Left lobe of liver (tissue), 2 donors: ENCODE measurements at regions not wholly inside any gene's neighbourhood (a gene's known extent, or its start where the extent isn't known, plus 50 kb on each side); places are given as distances from the start of the nearest gene placed in this dataset.
"Not testable (repeated sequence)": the region's sequence is repeated elsewhere in the genome, so short reads cannot be mapped to it uniquely, and the experiment has no call there.

Experiments
- ATAC-seq: fragments of 200-7000 bp; cut with Tn5 transposase; one replicate; pipeline ENCODE4 v1.9.1; 2020; ENCODE audit warnings: mild to moderate bottlenecking, moderate library complexity
- DNase-seq: peaks from one replicate; pipeline ENCODE4 v3.0.0-alpha.2; 2020; ENCODE audit warnings: low spot score
- donor health status: DM: no; HTN: no; CAD: no; lungs with moderate emphysema.
- donor health status: DM: no; HTN: yes; CAD: no.

DNA sequence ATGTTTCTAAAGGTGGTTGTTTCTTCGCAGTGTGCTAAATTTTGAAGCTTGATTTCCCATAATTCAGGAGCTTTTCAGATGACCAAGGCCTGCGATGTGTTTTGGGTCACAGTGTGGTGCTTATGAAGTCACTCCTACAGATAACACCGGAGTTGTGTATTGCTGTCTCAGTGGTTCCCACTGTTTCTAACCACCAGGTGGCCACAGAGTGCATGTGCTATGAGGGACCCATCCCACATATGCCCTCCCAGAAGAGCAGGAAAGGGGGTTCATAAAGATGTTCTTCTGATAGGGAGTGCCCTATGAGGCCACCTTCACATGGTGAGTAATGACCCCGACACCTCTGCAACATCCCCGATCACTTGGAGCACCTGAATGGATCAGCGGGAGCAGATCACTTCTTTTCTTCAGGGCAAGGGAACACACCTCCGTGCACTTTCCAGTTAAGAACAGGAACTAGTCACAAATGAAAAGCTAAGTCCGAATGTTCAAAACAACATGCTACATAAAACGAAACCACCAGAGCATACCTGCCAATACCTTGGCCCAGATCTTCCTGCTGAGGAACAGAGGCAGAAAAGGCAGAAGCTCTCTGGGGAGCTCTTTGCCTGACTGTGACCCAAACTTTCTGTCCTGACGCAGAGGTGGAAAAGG is 262.1 kb downstream of the FAM72C start:
- DNase-seq (peak; percentile 54), ATAC-seq (peak; percentile 93)

GRCh38 chr1:143702739-143703138 is 269.0 kb downstream of the FAM72C start:
- DNase-seq, ATAC-seq: not testable (repeated sequence)

- ATAC-seq (no peak), DNase-seq (no peak)
Measured at GRCh38 chr1:143699731-143700130, 272.1 kb downstream of the FAM72C start.

DNA sequence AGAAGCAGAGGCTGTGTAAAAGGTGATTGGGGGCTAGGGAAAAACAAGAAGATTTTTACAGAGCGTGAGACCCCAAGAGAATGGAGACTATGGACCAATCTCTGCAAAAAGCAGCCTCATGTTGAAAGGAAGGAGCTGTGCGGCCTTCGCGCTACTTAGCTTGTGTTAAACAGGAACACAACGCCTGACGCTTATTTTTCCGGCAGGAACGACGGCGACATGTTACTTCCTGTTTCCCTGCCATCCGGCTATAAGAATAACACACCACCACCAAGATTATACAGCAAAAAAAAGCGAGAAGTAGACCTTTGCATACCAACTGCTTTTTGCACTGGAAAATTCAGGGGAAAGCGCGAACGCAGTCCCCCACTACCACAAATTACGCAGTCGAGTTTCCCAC is 272.7 kb downstream of the FAM72C start:
- ATAC-seq (no peak), DNase-seq (no peak)

DNA sequence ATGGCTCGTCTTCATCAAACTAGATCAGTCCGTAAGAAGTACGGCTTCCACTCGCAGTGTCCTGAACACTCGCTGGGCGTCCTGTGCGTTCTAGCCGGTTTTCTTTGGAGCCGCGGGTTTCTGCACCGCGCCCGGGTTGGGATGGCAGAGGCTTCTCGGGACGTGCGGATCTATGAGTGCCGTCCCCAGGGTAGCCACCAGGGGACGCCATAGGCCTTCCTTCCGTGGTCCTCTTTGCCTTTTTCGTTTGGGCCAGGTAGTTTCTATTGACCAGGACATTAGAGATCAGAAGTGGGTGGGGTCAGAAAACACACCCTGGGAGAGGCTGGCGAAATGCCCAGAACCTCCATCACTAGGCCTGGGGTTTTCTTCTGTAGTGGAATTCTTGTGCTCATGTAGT is 273.8 kb downstream of the FAM72C start:
- ATAC-seq = peak; percentile 100
- DNase-seq = peak; percentile 72

GRCh38 chr1:143694085-143694484 is 277.7 kb downstream of the FAM72C start:
- ATAC-seq (no peak), DNase-seq (no peak)

- DNase-seq (no peak), ATAC-seq (no peak)
Measured at GRCh38 chr1:143691971-143692529, 279.7 kb downstream of the FAM72C start.

- DNase-seq = no peak
- ATAC-seq = no peak
Measured at GRCh38 chr1:143691400-143691891, 280.3 kb downstream of the FAM72C start.

DNA sequence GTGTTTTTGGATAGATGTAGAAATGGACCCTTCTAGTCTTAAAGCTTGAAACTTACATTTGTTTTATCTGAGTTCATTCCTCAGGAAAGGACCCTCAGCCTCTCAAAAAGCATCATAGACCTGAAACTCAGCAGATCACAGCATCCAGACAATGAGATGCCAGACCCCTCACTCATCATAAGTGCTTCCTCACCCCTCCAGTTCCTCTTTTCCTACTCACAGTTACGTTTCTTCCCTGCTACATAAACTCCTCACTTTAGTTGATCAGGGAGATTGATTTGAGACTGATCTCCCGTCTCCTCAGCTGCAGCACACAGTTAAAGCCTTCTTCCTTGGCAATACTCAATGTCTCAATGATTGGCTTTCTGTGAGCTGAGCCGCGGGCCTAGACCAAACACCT is 282.0 kb downstream of the FAM72C start:
- no peak for ATAC-seq
- DNase-seq = no peak

DNA sequence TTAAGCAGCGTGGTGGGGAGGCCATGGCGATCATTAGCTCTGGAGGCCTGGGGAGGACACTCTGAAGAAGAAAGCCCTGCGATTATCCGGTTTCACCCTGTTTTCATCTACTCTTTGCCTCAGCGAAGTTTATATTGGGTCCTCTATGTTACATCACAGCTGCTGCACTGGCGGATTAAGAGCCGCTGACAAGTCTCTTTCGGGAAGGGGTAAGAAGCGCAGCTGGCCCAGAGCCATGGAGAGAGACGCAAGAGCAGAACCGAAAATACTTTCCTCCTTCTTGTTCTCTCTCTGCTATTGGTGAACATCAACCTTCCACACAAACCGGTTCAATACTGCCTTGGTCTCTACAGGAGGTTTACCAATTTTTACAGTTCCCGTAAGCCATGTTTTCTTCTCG is 291.5 kb downstream of the FAM72C start:
- no peak for DNase-seq
- ATAC-seq = no peak

DNA sequence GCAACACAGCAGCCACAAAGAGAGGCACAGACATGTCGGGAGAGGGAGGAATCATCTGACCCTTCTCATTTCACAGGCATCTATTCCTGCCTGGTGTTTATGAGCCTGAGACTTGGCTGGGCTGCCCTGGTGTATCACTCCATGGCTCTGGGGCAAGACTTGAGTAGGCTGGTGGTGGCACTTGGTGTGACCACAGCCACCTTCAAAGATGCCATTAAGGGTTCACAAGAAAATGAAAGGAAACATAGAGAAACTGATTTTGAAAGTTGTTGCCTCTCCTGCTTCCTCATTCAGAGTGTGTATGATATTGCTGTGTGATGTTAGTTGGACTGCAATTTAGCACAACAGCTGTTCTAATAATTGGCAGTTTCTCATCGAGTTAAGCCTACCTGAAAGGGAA is 298.8 kb downstream of the FAM72C start:
- DNase-seq (no peak), ATAC-seq (no peak)

- DNase-seq = no peak
- no peak for ATAC-seq
Measured at GRCh38 chr1:143667730-143668129, 304.1 kb downstream of the FAM72C start.

DNA sequence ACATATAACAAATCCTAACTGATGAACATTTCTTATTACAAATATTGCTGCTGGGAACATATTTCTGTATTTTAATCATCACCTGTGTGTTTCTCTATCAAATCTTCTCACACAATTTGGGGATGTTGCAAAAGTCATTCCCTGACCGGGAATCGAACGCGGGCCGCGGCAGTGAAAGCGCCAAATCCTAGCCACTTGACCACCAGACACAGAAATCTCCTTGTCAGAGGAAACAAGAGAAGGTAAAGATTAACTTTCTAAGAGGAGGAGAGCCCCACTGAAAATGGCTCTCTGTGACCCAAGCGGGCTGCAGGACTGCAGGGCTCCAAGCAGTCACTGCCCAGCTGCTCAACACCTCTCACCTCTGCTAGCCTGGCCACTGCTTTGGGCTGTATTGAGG is 304.9 kb downstream of the FAM72C start:
- ATAC-seq (no peak), DNase-seq (no peak)

DNA sequence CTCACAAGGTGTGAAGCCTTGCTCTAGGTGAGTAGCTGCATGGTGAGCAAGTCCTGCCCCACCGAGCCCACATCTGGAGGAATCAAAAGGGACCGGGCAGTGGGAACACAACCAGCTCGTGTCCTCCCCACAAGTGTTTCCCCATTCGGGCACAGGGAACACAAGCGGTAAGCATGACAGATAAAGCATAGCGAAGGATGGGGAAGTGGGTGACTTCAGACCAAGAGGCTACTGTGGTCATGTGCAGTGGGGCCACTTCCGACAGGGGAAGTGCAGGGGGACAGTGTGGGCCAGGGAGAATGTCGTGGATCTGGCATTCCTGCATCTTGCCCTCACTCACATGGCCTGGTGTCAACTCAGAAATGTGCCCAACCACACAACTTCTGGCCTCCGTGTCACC is 306.2 kb downstream of the FAM72C start:
- no peak for DNase-seq
- ATAC-seq = no peak

DNA sequence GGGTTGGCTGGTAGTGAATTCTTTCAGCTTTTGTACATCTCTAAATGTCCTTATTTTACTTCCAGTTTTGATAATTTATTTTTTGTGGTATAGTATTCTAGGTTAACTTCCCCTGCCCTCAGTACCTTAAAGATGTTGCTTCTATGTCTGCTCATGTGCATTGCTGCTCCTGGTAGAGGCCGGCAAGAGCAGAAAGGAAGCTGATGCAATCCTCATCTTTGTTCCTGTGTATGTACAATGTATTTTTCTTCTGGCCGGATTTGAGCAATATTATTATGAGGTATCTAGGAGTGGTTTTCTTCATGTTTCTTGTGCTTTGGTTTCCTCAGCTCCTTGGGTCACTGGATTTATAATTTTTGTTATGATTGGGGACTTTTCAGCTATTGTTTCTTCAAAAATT is 308.7 kb downstream of the FAM72C start:
- DNase-seq, ATAC-seq: not testable (repeated sequence)

GRCh38 chr1:143661418-143662101 is 310.2 kb downstream of the FAM72C start:
- no peak for DNase-seq
- no peak for ATAC-seq

DNA sequence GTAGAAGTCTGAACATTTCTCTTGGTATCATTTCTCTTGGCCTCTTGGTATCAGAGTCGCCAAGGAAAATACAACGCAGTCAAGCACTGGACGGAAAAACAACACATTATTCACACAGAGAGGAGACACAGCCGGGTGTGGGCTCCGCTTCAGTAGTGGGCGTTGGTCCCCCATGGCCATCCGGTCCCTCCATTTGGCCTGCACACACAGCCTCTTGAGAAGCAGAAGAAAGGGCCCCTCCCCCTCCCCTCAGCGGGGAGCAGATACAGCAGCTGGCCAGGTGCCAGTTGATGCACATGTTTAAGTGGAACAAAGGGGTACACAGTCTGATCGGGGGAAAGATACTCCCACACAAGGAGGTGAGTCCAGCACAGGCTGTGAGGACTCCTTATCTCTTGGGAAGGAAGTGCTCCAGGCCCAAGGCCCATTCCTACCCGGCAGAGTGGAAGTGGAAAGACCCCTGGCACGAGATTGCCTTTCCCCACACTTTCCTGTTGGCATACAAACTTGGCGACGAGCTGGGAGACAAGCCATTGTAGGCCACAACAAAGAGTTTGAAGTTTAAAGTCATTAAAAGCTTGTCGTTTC is 311.3 kb downstream of the FAM72C start:
- ATAC-seq (no peak), DNase-seq (no peak)

DNA sequence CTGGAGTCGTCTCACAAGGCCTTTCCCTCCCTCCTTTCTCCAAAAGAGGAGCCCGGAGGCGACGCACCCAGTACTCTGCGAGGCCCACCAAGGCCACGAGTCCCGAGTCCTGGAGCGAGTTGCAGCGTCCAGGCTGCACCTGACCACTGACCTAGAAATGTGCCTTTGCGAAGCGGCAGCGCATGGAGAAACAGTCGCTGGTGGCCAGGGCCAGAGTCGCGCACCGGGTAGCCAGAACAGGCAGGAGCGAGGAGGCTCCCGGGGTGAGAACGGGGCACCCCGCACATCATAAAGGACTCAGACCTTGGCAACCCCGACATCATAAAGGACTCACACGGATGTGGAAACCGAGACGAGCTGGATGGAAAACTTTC is 318.4 kb downstream of the FAM72C start:
- DNase-seq (no peak), ATAC-seq (no peak)

DNA sequence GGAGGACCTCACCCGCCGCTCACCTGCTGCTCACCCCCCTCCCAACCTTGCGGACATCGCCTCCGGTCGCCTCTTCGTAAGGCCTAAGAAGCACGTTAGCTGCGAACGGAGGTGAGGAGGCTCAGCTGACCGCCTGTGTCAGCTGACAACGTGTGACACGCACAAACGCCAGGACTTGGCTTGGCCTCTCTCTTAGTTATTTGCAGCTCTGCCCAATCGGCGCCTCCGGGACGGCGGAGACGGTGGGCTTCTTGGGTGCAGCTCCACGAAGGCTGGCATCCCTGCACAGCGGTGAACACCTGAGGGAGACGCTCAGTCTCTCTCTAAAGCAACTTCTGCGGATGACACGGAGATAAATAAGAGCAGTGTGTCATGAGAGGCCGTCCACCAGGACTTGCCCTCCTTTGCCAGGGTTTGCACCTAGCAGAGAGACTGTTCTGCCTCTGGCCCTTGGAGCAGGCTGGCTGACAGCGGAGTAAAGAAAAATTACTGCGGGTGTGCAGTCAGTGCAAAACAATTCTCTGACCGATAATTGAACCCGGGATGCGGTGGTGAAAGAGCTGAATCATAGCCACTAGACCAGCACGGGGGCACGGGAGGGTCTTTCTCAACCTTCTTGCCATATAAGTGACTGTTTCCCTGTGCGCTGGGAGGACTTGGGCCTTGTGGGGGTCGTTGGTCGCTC is 318.9 kb downstream of the FAM72C start:
- ATAC-seq (no peak), DNase-seq (no peak)

- no peak for ATAC-seq
- no peak for DNase-seq
Measured at GRCh38 chr1:143652187-143652586, 319.6 kb downstream of the FAM72C start.

DNA sequence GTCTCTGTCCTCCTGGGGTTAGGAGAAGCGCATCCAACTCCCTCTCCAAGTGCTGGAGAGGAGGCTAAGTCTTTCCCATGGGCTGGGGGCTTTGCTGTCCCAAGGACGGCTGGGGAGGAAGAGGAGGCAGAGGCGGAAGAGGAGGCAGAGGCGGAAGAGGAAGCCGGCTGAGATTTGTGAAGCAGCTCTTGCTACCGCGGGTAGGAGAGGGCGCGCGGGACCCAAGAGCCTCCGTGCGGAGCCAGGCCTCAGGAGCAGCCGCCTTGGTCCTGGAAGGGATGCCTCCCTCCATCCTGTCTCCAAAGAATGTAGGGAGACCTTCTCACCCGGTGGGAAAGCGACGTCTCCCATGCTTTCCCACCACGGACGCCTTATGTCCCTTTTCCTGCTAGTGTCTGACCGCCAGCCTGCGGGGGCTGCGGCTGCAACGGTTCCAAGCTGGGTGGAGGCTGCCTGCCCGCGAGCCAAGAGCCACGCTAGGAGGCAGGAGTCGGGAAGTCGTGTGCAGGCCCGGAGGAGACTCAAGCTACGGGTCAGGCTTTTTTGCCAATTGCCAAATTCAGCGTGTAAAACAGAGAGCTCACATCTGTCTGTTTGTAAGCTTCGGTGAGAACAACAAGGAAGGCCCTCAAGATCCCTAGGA is 320.3 kb downstream of the FAM72C start:
- no peak for DNase-seq
- no peak for ATAC-seq
